HepG2 (cell line): ENCODE measurements at regions not wholly inside any gene's neighbourhood (a gene's known extent, or its start where the extent isn't known, plus 50 kb on each side); places are given as distances from the start of the nearest gene placed in this dataset.

Experiments used
- ATAC-seq: fragments of 200-7000 bp; cut with Tn5 transposase; 3 replicates; pipeline ENCODE4 v1.9.1; 2020; ENCODE audit warnings: mild to moderate bottlenecking, moderate library complexity
- BruUV-seq: library from RNA; stranded (reverse); fragments of 400-500 nt; replicated peaks from 2 replicates; lab custom pipeline; 2021; lab: Mats Ljungman, UMichigan
- CTCF ChIA-PET: fragments of 300-600 bp; formaldehyde crosslinking; extraction: SDS; loops from one replicate; lab custom pipeline; 2021; ENCODE audit warnings: low total read pairs, inconsistent platforms, low intra/inter-chr PET ratio; lab: Yijun Ruan, JAX
- POLR2A ChIA-PET: fragments of 350-600 bp; sonication (Branson Sonifier 250); formaldehyde crosslinking; loops from one replicate; lab custom pipeline; 2020; ENCODE audit warnings: antibody characterized with exemption, inconsistent platforms; lab: Yijun Ruan, JAX
- DNase-seq: peaks from one replicate; pipeline ENCODE4 v3.0.0-alpha.2; 2015; ENCODE audit warnings: low spot score
- FAIRE-seq: peaks from 3 replicates; lab custom pipeline; 2011; peaks lifted over from hg19 to GRCh38; lab: Jason Lieb, UNC
- H2AFZ ChIP-seq: one replicate; pipeline ENCODE4 v1.6.1; 2011; ENCODE audit warnings: low read length, inconsistent platforms
- H3K27ac ChIP-seq: fragments of 300-600 bp; 3 replicates; pipeline ENCODE4 v1.8.0; 2011; ENCODE audit warnings: mixed run types, mild to moderate bottlenecking, mixed read lengths, low read length, inconsistent platforms; ENCODE audit not compliant: insufficient read depth; ENCODE audit errors: extremely low read length
- H3K27me3 ChIP-seq, 2 experiments: fragments of 200-600 bp in 1 of 2; 2 replicates in 1 of 2; 3 replicates in 1 of 2; pipeline versions ENCODE4 v1.6.0 to v1.8.0; 2011; ENCODE audit warnings: low read length in 2 of 2, mild to moderate bottlenecking in 2 of 2, moderate library complexity in 2 of 2, inconsistent platforms in 1 of 2; ENCODE audit not compliant: insufficient read depth in 2 of 2, control insufficient read depth in 1 of 2
- H3K36me3 ChIP-seq, 2 experiments: fragments of 200-600 bp in 1 of 2; replicated peaks in 1 of 2; 2 replicates in 1 of 2; 3 replicates in 1 of 2; pipeline versions ENCODE4 v1.5.1 to v1.8.0; 2011; ENCODE audit warnings: low read length in 2 of 2, inconsistent platforms in 1 of 2; ENCODE audit not compliant: insufficient read depth in 2 of 2, control insufficient read depth in 1 of 2
- H3K4me1 ChIP-seq: 2 replicates; pipeline ENCODE4 v1.5.1; 2012; ENCODE audit warnings: low read length, inconsistent platforms; ENCODE audit not compliant: insufficient read depth
- H3K4me2 ChIP-seq: 2 replicates; pipeline ENCODE4 v1.6.0; 2011; ENCODE audit warnings: low read depth, low read length, inconsistent platforms
- H3K4me3 ChIP-seq, 3 experiments: fragments of 200-600 bp in 1 of 3; sonication (generic), shearing (Covaris generic) in 1 of 3; replicated peaks in 1 of 3; 2 replicates each; pipeline ENCODE4 v1.5.1; 2011 to 2016; ENCODE audit warnings: low read length in 3 of 3, inconsistent platforms in 2 of 3, low read depth in 2 of 3, mild to moderate bottlenecking in 2 of 3, control low read depth in 1 of 3, mixed read lengths in 1 of 3; ENCODE audit not compliant: insufficient read depth in 1 of 3
- H3K79me2 ChIP-seq: one replicate; pipeline ENCODE4 v1.6.1; 2011; ENCODE audit warnings: low read length, inconsistent platforms; ENCODE audit not compliant: insufficient read depth
- H3K9ac ChIP-seq: 2 replicates; pipeline ENCODE4 v1.6.0; 2011; ENCODE audit warnings: mild to moderate bottlenecking, low read depth, low read length, inconsistent platforms; ENCODE audit not compliant: insufficient read depth
- H3K9me3 ChIP-seq: 2 replicates; pipeline ENCODE4 v1.5.1; 2012; ENCODE audit warnings: mild to moderate bottlenecking, low read length
- H4K20me1 ChIP-seq: 2 replicates; pipeline ENCODE4 v1.6.0; 2011; ENCODE audit warnings: inconsistent platforms, mild to moderate bottlenecking, low read length, moderate library complexity; ENCODE audit not compliant: insufficient read depth
- FLYWCH1 ChIP-seq: sonication (generic); formaldehyde crosslinking; IDR thresholded peaks from 2 replicates; pipeline ENCODE4 v1.8.1; 2023; ENCODE audit warnings: mild to moderate bottlenecking, missing genetic modification reagents
- SOX6 ChIP-seq, 2 experiments: fragments of 450-650 bp in 1 of 2; sonication (generic) in 1 of 2; formaldehyde crosslinking in 1 of 2; IDR thresholded peaks; 2 replicates each; pipeline versions ENCODE4 v1.4.0 to v1.6.1; 2017 to 2020; ENCODE audit warnings: antibody characterized with exemption in 1 of 2, mild to moderate bottlenecking in 1 of 2, missing genetic modification reagents in 1 of 2
- TAF15 ChIP-seq: fragments of 200-400 bp; formaldehyde crosslinking; IDR thresholded peaks from one replicate; pipeline ENCODE4 v1.6.1; 2018; ENCODE audit warnings: mild to moderate bottlenecking, low read depth, low read length; ENCODE audit not compliant: poor library complexity, severe bottlenecking
- ZHX1 ChIP-seq: sonication (generic); formaldehyde crosslinking; IDR thresholded peaks from 2 replicates; pipeline ENCODE4 v1.8.1; 2022; ENCODE audit warnings: low read depth, mild to moderate bottlenecking, missing genetic modification reagents
- ZNF629 ChIP-seq: sonication (generic); formaldehyde crosslinking; conservative IDR thresholded peaks from 2 replicates; pipeline ENCODE4 v1.5.0; 2020; ENCODE audit warnings: missing genetic modification reagents
- ZNF75D ChIP-seq: sonication (generic); formaldehyde crosslinking; IDR thresholded peaks from 2 replicates; pipeline ENCODE4 v1.8.1; 2023; ENCODE audit warnings: missing genetic modification reagents, mild to moderate bottlenecking, borderline replicate concordance
- ZNF839 ChIP-seq: sonication (generic); formaldehyde crosslinking; IDR thresholded peaks from 2 replicates; pipeline ENCODE4 v1.4.0; 2020; ENCODE audit warnings: missing genetic modification reagents, mild to moderate bottlenecking, borderline replicate concordance
- in situ Hi-C: cut with HindIII; loops from 2 replicates; pipeline ENCODE4 v1.10.0; 2017; ENCODE audit warnings: low pct_unique_long_range_greater_than_20kb; ENCODE audit not compliant: extremely low pct_ligation_motif_present
- intact Hi-C: fragments of 100-400 bp; cut with micrococcal nuclease; formaldehyde crosslinking; loops from one replicate; pipeline ENCODE4 v1.10.0; 2022; ENCODE audit not compliant: unreplicated experiment

- CTCF ChIA-PET: no interaction called here
- ATAC-seq (no peak), FAIRE-seq (no peak)
Measured at GRCh38 chr13:33548069-33548468, 262.5 kb upstream of the STARD13 start.

More at GRCh38 chr13:33548069-33548468, 262.5 kb upstream of the STARD13 start:
- POLR2A ChIA-PET: no interaction called here
- no peaks in the 10 kb centered on the region; a peak in 1 of 5 replicates for H3K27me3 ChIP-seq
- no peaks in the 10 kb centered on the region for H4K20me1 ChIP-seq
- H3K79me2 ChIP-seq: no peaks in the 10 kb centered on the region
- no peak for DNase-seq
- H3K4me2 ChIP-seq: no peak overlapping the region
- H3K4me3 ChIP-seq: no peak overlapping the region
- TF ChIP-seq ZNF75D (CRISPR knock-in tag): no peak
- TF ChIP-seq ZNF839 (CRISPR knock-in tag): no peak
- TF ChIP-seq ZNF629 (CRISPR knock-in tag): no peak
- no peak for TF ChIP-seq TAF15
- no peak for TF ChIP-seq ZHX1 (CRISPR knock-in tag)
- no peak for TF ChIP-seq SOX6 (IDR thresholded peaks at IDR 0.05)
- TF ChIP-seq SOX6 (CRISPR knock-in tag; IDR thresholded peaks at IDR 0.05): no peak
- TF ChIP-seq FLYWCH1 (CRISPR knock-in tag): no peak
- TF ChIP-seq, all 625 proteins: peak for 0
- BruUV-seq: no TSS peak
- Histone ChIP-seq H3K27ac (no peak overlapping the region), H3K9ac (no peak overlapping the region), H2AFZ (no peak overlapping the region), H3K9me3 (no peaks in the 10 kb centered on the region), H3K4me1 (peaks cover 23% of the 10 kb centered on the region), H3K36me3 (no peaks in the 10 kb centered on the region; a peak in 3 of 5 replicates)
- in situ Hi-C loops: loop anchor here (10.0 to 25.0 kb wide), 2 partner anchors 323 to 961 kb away; partner anchors contain the start of gene PDS5B
- intact Hi-C loops: no loop called here
